HUDEP-2 (cell line): ENCODE measurements at regions not wholly inside any gene's neighbourhood (a gene's known extent, or its start where the extent isn't known, plus 50 kb on each side); places are given as distances from the start of the nearest gene placed in this dataset.

Experiments used
- DNase-seq, 76 experiments: peaks; one replicate each; lab custom pipeline; 2025; ENCODE audit not compliant: unreplicated experiment in 76 of 76; lab: John Stamatoyannopoulos, UW

- no peak for DNase-seq
Measured at GRCh38 chr2:7824211-7824610, 857.6 kb upstream of the ID2 start.

DNA sequence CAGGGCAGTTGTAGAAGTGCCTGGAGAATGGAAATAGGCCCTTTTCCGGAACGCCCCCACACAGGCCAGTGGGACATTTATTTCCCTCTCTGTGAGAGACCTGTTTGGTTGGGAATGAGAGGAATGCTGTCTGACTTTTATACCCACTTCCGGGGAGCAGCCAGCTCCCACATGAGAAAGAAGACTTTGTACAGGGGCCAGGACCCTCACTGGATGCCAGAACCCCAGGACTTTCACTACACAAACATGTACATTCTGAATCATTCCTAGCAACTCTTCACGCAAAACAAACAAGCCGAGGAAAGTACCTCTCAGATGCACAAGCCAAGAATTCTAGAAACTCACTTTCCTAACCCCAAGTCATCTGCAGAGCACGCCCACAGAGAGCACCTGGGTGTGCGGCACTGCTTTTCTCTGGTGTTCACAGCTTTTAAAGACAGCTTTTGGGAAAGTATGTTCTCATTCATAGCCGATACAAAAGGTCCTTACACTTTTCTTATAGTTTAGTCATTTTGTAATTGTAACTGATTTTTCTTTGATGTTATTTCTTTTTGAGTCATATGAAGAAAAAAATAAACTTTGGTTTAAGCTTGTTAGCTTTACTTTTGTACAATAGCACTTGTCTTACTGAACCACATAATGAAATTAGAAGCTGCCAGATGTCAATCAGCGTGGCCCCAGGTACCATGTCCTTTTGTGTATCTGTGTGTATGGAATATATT lies 856.1 kb upstream of the ID2 start:
- DNase-seq, result no peak

DNA sequence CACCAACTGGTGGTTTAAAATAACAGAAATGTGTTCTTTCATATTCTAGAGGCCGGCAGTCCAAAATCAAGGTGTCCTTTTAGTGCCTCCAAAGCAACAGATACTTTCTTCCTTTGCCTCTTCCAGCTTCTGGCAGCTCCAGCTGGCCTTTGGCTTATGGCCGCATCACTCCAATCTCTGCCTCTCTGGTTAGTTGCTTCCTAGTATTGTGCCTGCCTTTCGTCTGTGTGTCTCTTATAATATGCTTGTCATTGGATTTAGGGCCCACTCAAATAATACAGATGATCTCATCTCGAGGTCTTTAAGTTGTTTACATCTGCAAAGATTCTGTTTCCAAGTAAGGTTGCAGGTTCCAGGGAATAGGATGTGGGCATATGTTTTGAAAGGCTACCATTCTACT lies 855.2 kb upstream of the ID2 start:
- no peak for DNase-seq

DNA sequence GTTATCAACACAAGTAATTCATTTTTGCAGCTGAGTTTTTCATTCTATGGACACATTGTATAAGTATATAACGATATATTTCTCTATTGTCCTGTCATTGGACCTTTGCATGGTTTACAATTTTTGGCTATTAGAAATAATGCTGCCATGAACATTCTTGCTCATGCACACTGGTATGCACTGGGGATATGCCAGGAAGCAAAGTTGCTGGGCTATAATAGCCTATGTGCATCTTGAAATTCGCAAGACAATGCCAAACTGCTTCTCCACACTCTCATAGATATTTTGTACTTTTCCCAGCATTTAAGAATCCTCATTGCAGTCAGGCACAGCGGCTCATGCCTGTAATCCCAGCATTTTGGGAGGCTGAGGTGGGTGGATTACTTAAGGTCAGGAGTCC lies 852.6 kb upstream of the ID2 start:
- no peak for DNase-seq

GRCh38 chr2:7830616-7831015 lies 851.2 kb upstream of the ID2 start:
- no peak for DNase-seq

DNA sequence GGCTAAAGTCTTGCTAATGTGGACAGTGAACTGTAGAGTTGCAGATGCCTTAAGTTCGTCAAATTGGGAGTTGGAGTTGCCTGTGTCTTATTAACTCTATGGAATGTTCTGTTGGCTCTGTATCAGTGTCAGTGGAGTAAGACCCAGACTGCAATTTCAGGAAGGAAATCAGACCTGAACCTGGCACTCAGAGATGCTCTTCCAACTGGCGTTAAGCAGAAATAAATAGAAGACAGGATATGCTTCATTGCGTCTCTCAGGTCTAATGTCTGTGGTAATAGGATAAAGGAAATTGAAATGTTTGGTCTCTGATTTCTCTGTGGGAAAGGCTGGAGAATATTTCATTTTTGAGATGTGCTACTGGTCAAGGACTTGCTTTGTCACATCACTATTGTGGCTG lies 846.7 kb upstream of the ID2 start:
- no peak for DNase-seq

GRCh38 chr2:7835693-7836680 lies 845.9 kb upstream of the ID2 start:
- no peak for DNase-seq

DNA sequence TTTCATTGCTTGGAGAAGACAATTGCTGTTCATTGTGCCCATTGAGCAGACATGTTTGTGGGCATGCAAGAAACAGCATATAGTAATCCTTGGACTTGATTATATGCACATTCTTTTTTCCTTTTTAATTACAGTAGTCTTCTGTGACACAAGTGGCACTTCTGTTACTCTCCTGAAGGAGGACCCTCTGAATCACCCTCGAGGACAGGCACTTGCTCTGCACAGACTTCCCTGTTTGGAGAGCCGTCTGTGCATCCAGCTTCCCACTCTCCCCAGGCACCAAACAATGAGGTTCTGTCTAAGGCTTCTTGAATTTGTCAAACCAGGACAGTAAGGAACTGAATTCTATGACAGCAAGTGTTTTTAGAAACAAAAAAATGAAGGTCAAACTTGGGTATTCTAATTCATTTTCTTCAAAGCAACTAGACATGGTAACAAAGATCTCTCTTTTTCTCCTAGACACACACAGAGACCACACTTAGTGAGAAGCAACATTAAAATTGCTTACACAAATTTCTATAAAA lies 844.6 kb upstream of the ID2 start:
- no peak for DNase-seq

GRCh38 chr2:7838669-7839068 lies 843.2 kb upstream of the ID2 start:
- DNase-seq, result no peak

DNA sequence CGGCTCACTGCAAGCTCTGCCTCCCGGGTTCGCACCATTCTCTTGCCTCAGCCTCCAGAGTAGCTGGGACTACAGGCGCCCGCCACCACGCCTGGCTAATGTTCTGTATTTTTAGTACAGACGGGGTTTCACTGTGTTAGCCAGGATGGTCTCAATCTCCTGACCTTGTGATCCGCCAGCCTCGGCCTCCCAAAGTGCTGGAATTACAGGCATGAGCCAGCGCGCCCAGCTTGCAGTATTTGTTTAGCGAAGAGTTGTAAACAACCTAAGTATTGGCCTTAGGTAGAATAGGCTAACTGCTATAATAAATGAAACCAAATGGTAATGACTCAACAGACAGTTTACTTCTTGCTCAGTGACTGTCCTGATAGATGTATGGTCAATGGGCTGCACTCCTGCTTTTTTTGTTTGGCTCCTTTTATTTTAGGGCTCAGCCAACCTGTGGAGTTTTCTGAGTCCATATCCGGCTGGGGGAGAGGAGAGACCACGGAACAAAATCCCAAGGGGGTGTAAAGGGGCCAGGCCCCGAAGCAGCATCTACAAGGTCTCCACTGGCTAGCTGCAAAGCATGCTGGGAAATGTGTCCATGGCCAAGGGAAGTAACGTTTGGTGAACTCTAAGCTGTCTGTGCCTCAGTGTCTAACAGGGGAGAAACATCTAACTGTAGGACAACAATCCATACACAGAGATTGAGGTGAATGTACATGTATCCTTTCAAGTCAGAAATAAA lies 841.0 kb upstream of the ID2 start:
- DNase-seq, result no peak

- no peak for DNase-seq
Measured at GRCh38 chr2:7841751-7842150, 840.1 kb upstream of the ID2 start.

- no peak for DNase-seq
Measured at GRCh38 chr2:7844414-7844965, 837.4 kb upstream of the ID2 start.

GRCh38 chr2:7845332-7845731 lies 836.5 kb upstream of the ID2 start:
- no peak for DNase-seq

DNA sequence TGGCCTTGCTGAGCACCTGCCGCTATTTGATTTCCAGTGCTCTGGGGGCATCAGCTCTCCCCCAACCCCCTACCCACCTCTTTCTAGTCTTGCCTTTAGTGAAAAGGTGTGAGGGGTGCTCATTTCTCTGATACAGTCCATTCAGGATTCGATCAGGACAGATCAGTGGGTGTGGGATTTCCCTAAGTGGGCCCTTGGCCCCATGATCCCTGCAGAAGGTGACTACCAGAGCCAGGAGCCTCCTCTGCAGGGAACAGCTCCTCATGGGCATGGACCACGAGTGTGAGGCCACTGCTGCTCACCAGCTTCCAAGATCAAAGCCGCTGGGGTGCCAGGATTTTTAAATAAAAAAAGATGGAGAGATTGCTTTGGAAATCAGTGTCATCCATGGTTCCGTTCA lies 835.2 kb upstream of the ID2 start:
- no peak for DNase-seq

DNA sequence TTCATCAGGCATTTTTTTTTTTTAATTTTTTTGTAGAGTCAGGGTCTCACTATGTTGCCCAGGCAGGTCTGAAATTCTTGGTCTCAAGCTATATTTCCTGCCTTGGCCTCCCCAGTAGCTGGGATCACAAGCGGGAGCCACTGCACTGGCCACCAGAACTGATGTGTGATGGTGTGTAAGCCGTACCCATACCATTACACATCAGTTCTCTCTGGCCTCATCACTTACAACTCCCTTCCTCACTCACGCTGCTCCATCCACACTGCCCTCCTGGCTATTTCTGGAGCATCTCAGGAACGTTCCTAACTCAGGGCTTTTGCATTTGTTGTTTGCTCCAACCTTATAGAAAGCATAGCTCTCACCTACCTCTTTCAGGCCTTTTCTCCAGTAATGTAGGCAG lies 834.5 kb upstream of the ID2 start:
- DNase-seq, result no peak

DNA sequence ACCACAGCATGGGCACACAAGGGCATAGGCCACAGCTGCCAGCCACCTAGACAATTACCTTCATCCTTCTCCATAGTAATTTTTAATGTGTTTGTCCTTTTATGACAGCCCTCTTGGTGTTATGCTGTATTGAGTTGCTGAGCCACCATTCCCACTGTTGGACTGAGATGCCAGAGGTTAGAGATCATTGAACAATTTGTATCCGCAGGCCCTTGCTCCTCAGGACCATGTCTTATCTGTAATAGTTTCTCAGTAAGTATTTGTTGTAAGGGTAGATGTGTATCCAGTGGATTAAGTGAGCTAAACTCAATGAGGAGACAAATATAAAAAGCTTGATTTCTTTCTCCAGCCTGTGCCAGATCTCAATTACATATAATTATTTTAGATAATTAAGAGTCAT lies 832.8 kb upstream of the ID2 start:
- no peak for DNase-seq

DNA sequence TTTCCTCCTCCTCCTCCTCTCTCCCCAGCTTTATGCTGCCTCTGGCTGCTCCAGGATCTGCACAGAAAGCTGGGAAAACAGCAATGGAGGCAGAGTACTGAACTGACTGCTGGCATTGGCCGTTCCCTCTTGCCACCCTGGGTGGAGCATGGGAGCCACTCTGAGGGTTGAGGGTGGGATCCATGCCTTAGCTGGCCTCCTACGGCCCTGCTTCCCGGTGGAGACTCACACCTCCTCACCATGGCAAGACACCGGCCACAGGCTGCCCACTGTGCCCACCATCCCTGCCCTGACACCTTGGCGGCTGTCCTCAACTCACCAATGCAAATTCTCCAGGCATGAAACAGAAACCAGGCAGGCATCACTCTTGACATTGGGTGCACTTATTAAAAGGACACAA lies 832.3 kb upstream of the ID2 start:
- no peak for DNase-seq

GRCh38 chr2:7852546-7852945 lies 829.3 kb upstream of the ID2 start:
- DNase-seq, result no peak

DNA sequence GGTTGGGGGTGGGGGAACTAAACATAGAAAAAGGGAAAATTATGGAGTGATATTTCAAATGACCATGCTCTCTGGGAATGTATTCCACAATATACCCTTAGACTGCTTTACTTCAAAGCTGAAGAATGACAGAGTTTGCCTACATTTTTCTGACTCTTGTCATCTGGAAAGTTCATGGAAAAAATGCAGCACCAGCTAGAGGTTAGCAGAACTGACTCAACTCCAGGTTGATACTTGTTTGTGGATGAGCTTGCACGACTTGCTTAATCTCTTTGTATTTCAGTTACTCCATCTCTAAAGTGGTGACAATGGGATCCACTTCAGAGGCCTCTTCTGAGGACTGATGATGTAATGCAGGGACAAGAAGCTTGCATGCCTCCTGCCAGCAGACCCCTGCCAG lies 824.0 kb upstream of the ID2 start:
- no peak for DNase-seq

DNA sequence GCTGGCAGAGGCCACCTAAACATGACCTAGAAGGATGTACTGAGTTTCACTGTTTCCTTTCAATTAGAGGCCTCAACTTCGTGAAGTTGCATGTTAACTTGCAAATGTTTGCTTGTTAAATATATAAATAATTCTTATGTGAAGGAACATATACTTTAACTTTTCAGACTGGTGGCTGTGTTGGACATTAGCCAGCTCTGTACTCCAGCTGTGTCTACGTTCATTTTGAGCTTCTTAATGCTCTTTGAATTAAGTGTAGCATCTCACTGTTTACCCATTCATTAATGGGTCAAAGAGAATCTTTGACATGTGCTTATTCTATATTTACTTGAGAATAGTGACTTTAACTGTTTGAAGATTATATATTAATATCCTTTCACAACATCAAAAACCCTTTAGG lies 823.2 kb upstream of the ID2 start:
- DNase-seq, result no peak

DNA sequence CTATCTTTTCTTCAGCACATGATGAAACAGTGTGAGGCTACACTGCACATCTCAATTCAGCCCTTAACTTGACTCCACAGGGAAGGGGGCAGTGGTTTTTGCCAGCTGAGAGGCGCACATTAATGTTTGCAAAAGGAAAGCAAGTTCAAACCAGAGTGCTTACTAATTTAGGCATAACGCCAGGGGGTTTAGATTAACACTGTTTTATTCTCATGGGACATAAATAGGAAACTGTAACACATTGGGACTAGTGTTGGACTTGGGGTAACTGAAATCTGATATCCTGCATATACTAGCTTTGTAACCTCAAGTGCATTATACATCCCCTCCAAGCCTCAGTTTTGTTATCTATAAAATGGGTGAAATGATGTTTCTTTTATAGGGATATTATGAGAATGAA lies 821.2 kb upstream of the ID2 start:
- DNase-seq, result no peak
